Stomach (tissue), 8 donors: ENCODE measurements at regions not wholly inside any gene's neighbourhood (a gene's known extent, or its start where the extent isn't known, plus 50 kb on each side); places are given as distances from the start of the nearest gene placed in this dataset.
A peak's percentile ranks its signal among the peaks of the same experiment; 100 is the strongest.

Experiments
- DNase-seq, 2 donors: peaks; one replicate each; pipeline versions ENCODE4 v3.0.0 to v3.0.0-alpha.2; 2013 to 2019
- H3K27ac ChIP-seq, 5 donors: fragments of 200-600 bp in 4 of 5; sonication (generic) in 4 of 5; one replicate each; pipeline ENCODE4 v1.5.1; 2013 to 2019; ENCODE audit warnings: mild to moderate bottlenecking in 1 of 5, moderate library complexity in 1 of 5
- H3K27me3 ChIP-seq, 3 donors: fragments of 200-600 bp; sonication (generic); one replicate each; pipeline ENCODE4 v1.5.1; 2017 to 2019; ENCODE audit warnings: mixed run types in 1 of 3
- H3K36me3 ChIP-seq, 4 donors: fragments of 200-600 bp; sonication (generic); 1 replicate in 3 of 4; 2 replicates in 1 of 4; pipeline ENCODE4 v1.5.1; 2016 to 2019
- H3K4me1 ChIP-seq, 4 donors: fragments of 200-600 bp; sonication (generic); one replicate each; pipeline ENCODE4 v1.5.1; 2016 to 2019
- H3K4me3 ChIP-seq, 4 donors: fragments of 200-600 bp; sonication (generic) in 3 of 4; one replicate each; pipeline ENCODE4 v1.5.1; 2016 to 2019; ENCODE audit warnings: mild to moderate bottlenecking in 1 of 4
- H3K9me3 ChIP-seq, 4 donors: fragments of 200-600 bp; sonication (generic); one replicate each; pipeline ENCODE4 v1.5.1; 2016 to 2019
- EP300 ChIP-seq: sonication (generic); formaldehyde crosslinking; IDR thresholded peaks from one replicate; pipeline ENCODE4 v1.6.1; 2017; ENCODE audit warnings: antibody characterized with exemption
- POLR2A ChIP-seq, 4 donors: fragments of 450-650 bp; IDR thresholded peaks; one replicate each; pipeline ENCODE4 v1.6.1; 2016; ENCODE audit warnings: antibody characterized with exemption in 4 of 4, control low read depth in 2 of 4, mild to moderate bottlenecking in 1 of 4, moderate library complexity in 1 of 4
- POLR2AphosphoS5 ChIP-seq, 3 donors: sonication (generic); formaldehyde crosslinking; IDR thresholded peaks; one replicate each; pipeline ENCODE4 v1.6.1; 2016; ENCODE audit warnings: antibody characterized with exemption in 3 of 3
- WGBS, 5 donors: extraction: QIAGEN DNeasy Blood & Tissue Kit in 3 of 5; methylation state at CpG; one replicate each; pipeline versions ENCODE4 v1.1.5 to v1.1.7; 2013 to 2018; 5-methylcytosine and 5-hydroxymethylcytosine counted together
- intact Hi-C: fragments of 100-400 bp; cut with DNase I; formaldehyde crosslinking; loops from one replicate; pipeline ENCODE4 v1.15.1; 2023; ENCODE audit warnings: low total_unique reads
- TF ChIP-seq, protein P1 (sequence below), 7 experiments: fragments of 450-650 bp in 4 of 7; fragments of 200-600 bp in 3 of 7; sonication (generic) in 3 of 7; IDR thresholded peaks; one replicate each; pipeline ENCODE4 v1.5.1; 2016 to 2019; ENCODE audit warnings: antibody characterized with exemption in 7 of 7, control low read depth in 2 of 7, mild to moderate bottlenecking in 1 of 7
- donor health status: healthy with polysubstance abuse.
- donor health status: Bipolar disorder and iron deficiency.
- donor health status: healthy.

DNA sequence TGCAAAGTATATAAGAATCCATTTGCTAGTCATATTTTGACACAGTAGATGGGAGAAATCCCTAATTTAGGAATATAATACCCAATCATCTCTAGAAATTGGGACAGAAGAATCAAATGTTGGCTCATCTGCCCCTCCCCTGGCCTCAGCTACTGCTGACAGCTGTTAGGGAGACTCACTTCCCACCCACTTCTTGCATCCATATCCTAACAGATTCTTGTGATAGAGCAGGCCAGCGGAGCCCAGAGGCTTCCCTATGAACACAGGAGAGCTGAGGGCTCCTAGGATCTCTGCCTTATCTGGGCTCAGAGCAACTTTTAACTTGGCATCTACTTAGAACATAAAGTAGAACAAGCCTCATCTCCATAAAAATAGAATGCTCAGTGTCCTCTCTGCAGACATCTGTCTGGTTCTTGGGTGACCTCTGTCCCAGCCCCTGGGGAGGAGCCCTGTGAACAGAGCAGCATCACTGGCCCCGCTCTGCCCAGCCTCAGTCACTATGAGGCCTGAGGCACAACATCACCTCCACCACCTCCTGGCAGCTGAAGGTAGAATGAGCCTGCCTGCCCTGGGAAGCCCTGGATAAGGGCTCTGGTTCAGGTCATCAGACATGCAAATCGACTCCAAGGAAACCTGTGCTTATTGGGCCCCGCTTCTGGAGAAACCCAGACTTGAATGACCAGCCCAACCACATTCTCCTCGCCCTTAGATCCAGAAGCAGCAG is 229.7 kb downstream of the ANKRD36B start:
- no peak overlapping the region for H3K27ac ChIP-seq
- TF ChIP-seq, protein P1, sequence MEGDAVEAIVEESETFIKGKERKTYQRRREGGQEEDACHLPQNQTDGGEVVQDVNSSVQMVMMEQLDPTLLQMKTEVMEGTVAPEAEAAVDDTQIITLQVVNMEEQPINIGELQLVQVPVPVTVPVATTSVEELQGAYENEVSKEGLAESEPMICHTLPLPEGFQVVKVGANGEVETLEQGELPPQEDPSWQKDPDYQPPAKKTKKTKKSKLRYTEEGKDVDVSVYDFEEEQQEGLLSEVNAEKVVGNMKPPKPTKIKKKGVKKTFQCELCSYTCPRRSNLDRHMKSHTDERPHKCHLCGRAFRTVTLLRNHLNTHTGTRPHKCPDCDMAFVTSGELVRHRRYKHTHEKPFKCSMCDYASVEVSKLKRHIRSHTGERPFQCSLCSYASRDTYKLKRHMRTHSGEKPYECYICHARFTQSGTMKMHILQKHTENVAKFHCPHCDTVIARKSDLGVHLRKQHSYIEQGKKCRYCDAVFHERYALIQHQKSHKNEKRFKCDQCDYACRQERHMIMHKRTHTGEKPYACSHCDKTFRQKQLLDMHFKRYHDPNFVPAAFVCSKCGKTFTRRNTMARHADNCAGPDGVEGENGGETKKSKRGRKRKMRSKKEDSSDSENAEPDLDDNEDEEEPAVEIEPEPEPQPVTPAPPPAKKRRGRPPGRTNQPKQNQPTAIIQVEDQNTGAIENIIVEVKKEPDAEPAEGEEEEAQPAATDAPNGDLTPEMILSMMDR (IDR thresholded peaks at IDR 0.05) = no peak
- no peak for TF ChIP-seq POLR2AphosphoS5 (IDR thresholded peaks at IDR 0.05)
- TF ChIP-seq EP300 = no peak
- TF ChIP-seq POLR2A (IDR thresholded peaks at IDR 0.05) = no peak
- peaks cover 0 to 2% (median 0%) of the 10 kb centered on the region in 3 donors for H3K27me3 ChIP-seq
- no peak overlapping the region for H3K4me3 ChIP-seq
- intact Hi-C loops = no loop called here
- WGBS, 5 donors = 59 to 76% (median 72%) methylated on average over 2 to 5 of the region's 5 CpGs
- H3K9me3 ChIP-seq = no peaks in the 10 kb centered on the region
- DNase-seq = peak in 1 of 2 donors; percentile 5
- H3K4me1 ChIP-seq = no peaks in the 10 kb centered on the region
- H3K36me3 ChIP-seq = no peaks in the 10 kb centered on the region

DNA sequence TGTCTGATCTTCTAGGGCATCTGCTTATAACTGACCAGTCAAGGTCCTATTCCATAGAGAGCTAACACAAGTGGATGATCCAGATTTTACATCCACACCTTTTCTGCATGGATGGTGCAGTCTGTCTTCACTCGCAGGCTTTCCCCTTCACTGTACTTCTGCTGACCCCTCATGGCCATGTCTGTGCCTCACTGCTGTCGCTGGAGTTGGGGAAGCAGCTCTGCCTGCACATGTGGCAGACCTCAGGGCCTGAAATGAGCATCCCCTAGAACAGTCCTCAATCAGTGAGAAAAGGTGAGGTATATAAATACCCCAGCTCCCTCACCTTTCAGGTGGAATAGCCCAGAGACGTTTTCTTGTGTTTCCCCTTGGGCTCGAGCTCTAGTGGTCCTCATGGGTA is 233.8 kb downstream of the ANKRD36B start:
- 72 to 81% (median 75%) methylated on average over 4 of the region's 4 CpGs for WGBS, 5 donors
- H3K36me3 ChIP-seq = no peaks in the 10 kb centered on the region
- no peaks in the 10 kb centered on the region for H3K4me1 ChIP-seq
- DNase-seq = no peak
- no peaks in the 10 kb centered on the region for H3K9me3 ChIP-seq
- no peak overlapping the region for H3K4me3 ChIP-seq
- peaks cover 0 to 29% (median 0%) of the 10 kb centered on the region in 3 donors for H3K27me3 ChIP-seq
- intact Hi-C loops = no loop called here
- TF ChIP-seq EP300 (no peak), POLR2A (IDR thresholded peaks at IDR 0.05) (no peak), POLR2AphosphoS5 (IDR thresholded peaks at IDR 0.05) (no peak)
- TF ChIP-seq, protein P1 (IDR thresholded peaks at IDR 0.05) = no peak
- H3K27ac ChIP-seq = no peak overlapping the region

DNA sequence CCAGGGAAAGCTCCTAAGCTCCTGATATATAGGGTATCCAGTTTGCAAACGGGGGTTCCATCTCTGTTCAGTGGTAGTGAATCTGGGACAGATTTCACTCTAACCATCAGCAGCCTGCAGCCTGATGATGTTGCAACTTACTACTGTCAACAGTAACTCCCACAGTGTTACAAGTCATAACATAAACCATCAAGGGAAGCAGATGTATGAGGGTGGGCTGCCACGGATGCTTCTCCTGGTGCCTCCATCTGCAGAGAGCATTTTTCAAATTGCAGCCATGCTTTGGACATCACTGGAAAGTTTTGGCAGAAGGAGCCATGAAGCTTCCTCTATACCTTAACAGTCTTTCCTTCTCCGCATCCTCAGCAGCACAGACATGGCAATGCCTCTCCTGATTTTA is 234.5 kb downstream of the ANKRD36B start:
- H3K27me3 ChIP-seq = peaks cover 0 to 29% (median 0%) of the 10 kb centered on the region in 3 donors
- no peak for TF ChIP-seq EP300
- TF ChIP-seq POLR2A (IDR thresholded peaks at IDR 0.05) = no peak
- TF ChIP-seq, protein P1 (IDR thresholded peaks at IDR 0.05) = no peak
- TF ChIP-seq POLR2AphosphoS5 (IDR thresholded peaks at IDR 0.05) = no peak
- H3K4me3 ChIP-seq = no peak overlapping the region
- H3K36me3 ChIP-seq = no peaks in the 10 kb centered on the region
- no peaks in the 10 kb centered on the region for H3K9me3 ChIP-seq
- DNase-seq = no peak
- intact Hi-C loops = no loop called here
- no peaks in the 10 kb centered on the region for H3K4me1 ChIP-seq
- WGBS, 5 donors = 59 to 74% (median 70%) methylated on average over 3 of the region's 3 CpGs
- H3K27ac ChIP-seq = no peak overlapping the region

DNA sequence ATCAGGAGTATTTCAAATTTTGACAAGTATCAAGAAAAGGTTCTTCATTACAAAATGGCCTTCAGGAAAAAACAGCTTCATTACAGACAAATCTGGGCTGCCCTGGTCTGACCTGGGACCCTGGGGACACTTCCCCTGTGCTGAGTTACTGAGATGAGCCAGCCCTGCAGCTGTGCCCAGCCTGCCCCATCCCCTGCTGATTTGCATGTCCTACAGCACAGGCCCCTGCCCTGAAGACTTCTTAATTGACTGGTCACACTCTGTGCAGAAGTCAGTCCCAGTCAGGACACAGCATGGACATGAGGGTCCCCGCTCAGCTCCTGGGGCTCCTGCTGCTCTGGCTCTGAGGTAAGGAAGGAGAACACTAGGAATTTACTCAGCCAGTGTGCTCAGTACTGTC is 235.1 kb downstream of the ANKRD36B start:
- Histone ChIP-seq H3K36me3 (no peaks in the 10 kb centered on the region), H3K27ac (no peak overlapping the region), H3K4me3 (no peak overlapping the region), H3K27me3 (peaks cover 0 to 29% (median 0%) of the 10 kb centered on the region in 3 donors), H3K9me3 (no peaks in the 10 kb centered on the region), H3K4me1 (no peaks in the 10 kb centered on the region)
- 83 to 100% (median 89%) methylated on average over 1 of the region's 1 CpG; no CpG with 5 or more reads in 1 of the 5 donors for WGBS, 5 donors
- DNase-seq = no peak
- no peak for TF ChIP-seq POLR2A (IDR thresholded peaks at IDR 0.05)
- TF ChIP-seq EP300 = no peak
- TF ChIP-seq, protein P1 (IDR thresholded peaks at IDR 0.05) = no peak
- no peak for TF ChIP-seq POLR2AphosphoS5 (IDR thresholded peaks at IDR 0.05)
- intact Hi-C loops = no loop called here
